ENCODE measurements at regions not wholly inside any gene's neighbourhood (a gene's known extent, or its start where the extent isn't known, plus 50 kb on each side); places are given as distances from the start of the nearest gene placed in this dataset.

DNA sequence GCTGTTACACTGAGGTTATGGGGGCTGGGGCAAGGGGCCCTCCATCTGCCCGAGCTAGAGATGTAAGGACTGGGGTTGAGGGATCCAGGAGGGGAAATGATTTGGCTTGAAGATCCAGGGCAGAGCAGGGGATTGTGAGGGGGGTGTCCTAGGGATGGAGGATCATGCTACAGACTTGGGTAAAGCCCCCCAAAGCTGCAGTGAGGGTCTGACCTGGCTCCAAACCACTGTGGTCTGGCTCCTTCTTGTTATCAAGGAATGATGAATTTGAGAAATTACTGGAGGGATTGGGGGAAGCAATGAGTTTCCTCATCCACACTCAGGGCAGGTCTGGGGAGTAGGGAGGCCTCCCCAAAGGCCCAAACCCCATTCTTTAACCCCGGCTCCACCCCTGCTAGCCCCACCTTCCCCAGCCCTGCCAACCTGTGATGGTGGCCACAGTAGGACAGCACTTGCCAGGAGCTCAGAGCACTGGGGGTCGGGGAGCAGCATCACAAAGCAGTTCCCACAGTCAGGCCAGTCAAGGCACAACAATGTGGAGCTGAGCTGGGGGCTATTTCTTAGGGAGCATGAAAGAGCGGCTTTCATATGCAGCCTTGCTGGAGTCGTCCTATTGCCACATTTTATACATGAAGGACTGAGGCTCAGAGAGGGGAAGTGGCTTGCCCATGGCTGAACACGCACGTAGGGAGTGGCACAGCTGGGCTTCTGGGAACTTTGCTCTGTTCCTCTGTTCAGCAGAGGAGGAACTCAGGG, 165.5 kb downstream of the EFNB1 start:
- Mint-ChIP-seq H3K4me3 (ENCODE audit: unreplicated experiment) (no peak overlapping the region), H3K36me3 (ENCODE audit: unreplicated experiment) (no peaks in the 10 kb centered on the region), H3K9me3 (ENCODE audit: unreplicated experiment) (no peaks in the 10 kb centered on the region), H3K27ac (ENCODE audit: unreplicated experiment) (no peak overlapping the region), H3K4me1 (ENCODE audit: unreplicated experiment) (peaks cover 35% of the 10 kb centered on the region), H3K27me3 (ENCODE audit: unreplicated experiment) (no peaks in the 10 kb centered on the region)
- peak; percentile 77 for DNase-seq (ENCODE audit: extremely low spot score, unreplicated experiment)
- TF ChIP-seq CTCF (IDR thresholded peaks at IDR 0.05): no peak

DNA sequence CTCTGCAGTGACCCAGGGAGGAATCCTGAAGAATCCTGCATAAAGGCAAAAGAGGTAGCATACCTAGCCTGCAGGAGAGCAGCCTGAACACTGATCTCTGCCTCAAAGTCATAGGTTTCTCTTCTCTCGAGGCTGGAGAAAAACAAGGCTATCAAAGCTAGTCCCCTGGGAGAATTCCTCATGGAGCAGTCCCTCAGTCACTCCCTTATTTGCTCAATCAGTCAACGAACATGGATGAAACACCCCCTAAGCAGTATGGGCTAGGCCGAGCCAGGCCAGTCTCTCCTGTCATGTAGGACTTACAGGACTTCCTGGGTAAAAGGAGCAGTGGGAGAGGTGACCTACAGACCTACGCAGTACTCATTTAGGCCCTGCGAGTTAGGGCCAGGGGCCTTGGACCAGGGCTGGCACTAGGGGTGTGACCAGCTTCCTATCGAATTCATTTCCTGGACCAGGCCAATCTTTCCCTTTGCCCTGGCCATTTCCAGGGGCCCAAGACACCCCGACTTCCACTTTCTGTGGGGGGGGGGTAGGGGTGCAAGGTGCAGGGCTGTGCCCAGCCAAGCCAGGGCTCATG, 164.1 kb downstream of the EFNB1 start:
- Mint-ChIP-seq H3K36me3 (ENCODE audit: unreplicated experiment) (no peaks in the 10 kb centered on the region), H3K27ac (ENCODE audit: unreplicated experiment) (no peak overlapping the region), H3K9me3 (ENCODE audit: unreplicated experiment) (peaks cover 1% of the 10 kb centered on the region), H3K4me3 (ENCODE audit: unreplicated experiment) (no peak overlapping the region), H3K4me1 (ENCODE audit: unreplicated experiment) (peaks cover 36% of the 10 kb centered on the region), H3K27me3 (ENCODE audit: unreplicated experiment) (no peaks in the 10 kb centered on the region)
- TF ChIP-seq CTCF (IDR thresholded peaks at IDR 0.05): no peak
- peak; percentile 76 for DNase-seq (ENCODE audit: extremely low spot score, unreplicated experiment)

DNA sequence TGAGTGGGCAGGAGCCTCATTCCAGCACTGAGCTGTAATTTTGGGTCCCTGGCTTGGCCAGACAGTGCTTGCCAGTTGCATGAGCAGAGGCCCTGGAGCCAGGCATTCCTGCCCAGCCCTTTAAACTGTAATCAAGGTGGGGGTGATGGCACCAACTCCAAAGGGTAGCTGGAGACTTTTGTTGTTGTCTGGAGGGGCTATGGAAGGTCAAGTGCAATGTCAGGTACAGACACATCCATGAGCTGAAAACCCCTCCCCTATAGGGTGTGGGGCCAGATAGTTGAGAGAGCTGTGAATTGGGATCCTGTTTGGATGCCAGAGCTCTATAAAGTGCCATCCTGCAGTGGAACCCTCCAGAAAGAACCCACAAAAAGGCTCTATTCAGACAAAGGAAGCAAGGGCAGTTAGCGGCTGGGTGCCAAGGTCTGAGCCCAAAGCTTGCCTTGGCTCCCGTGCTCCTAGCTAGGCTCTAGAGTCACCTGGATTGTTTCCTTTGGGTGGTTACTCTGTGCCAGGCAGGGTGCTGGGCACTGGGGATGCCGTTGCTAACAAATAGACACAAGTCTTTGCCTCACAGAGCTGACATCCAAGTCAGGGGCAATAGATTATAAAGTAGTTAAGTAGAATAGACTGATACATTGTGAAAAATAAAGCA, 163.0 kb downstream of the EFNB1 start:
- DNase-seq (ENCODE audit: extremely low spot score, unreplicated experiment): peak; percentile 73
- Mint-ChIP-seq H3K4me3 (ENCODE audit: unreplicated experiment) (no peak overlapping the region), H3K4me1 (ENCODE audit: unreplicated experiment) (peaks cover 33% of the 10 kb centered on the region), H3K27ac (ENCODE audit: unreplicated experiment) (no peak overlapping the region), H3K27me3 (ENCODE audit: unreplicated experiment) (no peaks in the 10 kb centered on the region), H3K9me3 (ENCODE audit: unreplicated experiment) (peaks cover 5% of the 10 kb centered on the region), H3K36me3 (ENCODE audit: unreplicated experiment) (no peaks in the 10 kb centered on the region)
- no peak for TF ChIP-seq CTCF (IDR thresholded peaks at IDR 0.05)

DNA sequence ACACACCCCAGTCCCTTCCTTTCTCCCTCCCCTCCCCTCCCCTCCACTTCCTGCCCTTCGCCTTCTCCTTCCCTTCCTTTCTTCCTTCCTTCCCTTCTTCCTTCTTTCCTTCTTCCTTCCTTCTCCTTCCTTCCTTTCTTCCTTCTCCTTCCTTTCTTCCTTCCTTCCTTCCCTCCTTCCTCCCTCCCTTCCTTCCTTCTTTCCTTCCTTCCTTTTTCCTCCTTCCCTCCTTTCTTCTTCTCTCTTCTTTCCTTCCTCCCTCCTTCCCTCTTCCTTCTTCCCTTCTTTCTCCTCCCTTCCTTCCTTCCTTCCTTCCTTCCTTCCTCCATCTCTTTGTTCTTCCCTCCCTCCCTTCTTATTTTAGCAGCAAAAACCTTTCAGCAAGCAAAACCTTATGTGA, 162.1 kb downstream of the EFNB1 start:
- Mint-ChIP-seq H3K27me3 (ENCODE audit: unreplicated experiment) (no peaks in the 10 kb centered on the region), H3K27ac (ENCODE audit: unreplicated experiment) (no peak overlapping the region), H3K4me1 (ENCODE audit: unreplicated experiment) (peaks cover 27% of the 10 kb centered on the region), H3K36me3 (ENCODE audit: unreplicated experiment) (no peaks in the 10 kb centered on the region), H3K9me3 (ENCODE audit: unreplicated experiment) (peaks cover 5% of the 10 kb centered on the region), H3K4me3 (ENCODE audit: unreplicated experiment) (no peak overlapping the region)
- TF ChIP-seq CTCF (IDR thresholded peaks at IDR 0.05): no peak
- no peak for DNase-seq (ENCODE audit: extremely low spot score, unreplicated experiment)
